Activated naive CD8-positive, alpha-beta T cell treated with anti-CD3 and anti-CD28 coated beads, Interleukin-2, amount 50 U/mL, for 24 hours (primary cell): ENCODE measurements at regions not wholly inside any gene's neighbourhood (a gene's known extent, or its start where the extent isn't known, plus 50 kb on each side); places are given as distances from the start of the nearest gene placed in this dataset.
"Not testable (repeated sequence)": the region's sequence is repeated elsewhere in the genome, so short reads cannot be mapped to it uniquely, and the experiment has no call there.

Experiments used
- ATAC-seq: fragments of 150-1000 bp; cut with Tn5 transposase; one replicate; pipeline ENCODE4 v1.10.0; 2021
- DNase-seq: peaks from one replicate; pipeline ENCODE4 v3.0.0; 2021
- H3K27ac Mint-ChIP-seq: one replicate; pipeline ENCODE4 v1.8.0; 2021; ENCODE audit warnings: mild to moderate bottlenecking, mixed read lengths
- H3K27me3 Mint-ChIP-seq: one replicate; pipeline ENCODE4 v1.8.0; 2021; ENCODE audit warnings: mixed read lengths
- H3K36me3 Mint-ChIP-seq: one replicate; pipeline ENCODE4 v1.8.0; 2021; ENCODE audit warnings: low read depth, mixed read lengths
- H3K4me1 Mint-ChIP-seq: one replicate; pipeline ENCODE4 v1.8.0; 2021; ENCODE audit warnings: mixed read lengths
- H3K4me3 Mint-ChIP-seq: one replicate; pipeline ENCODE4 v1.8.0; 2021; ENCODE audit warnings: mild to moderate bottlenecking, moderate library complexity, mixed read lengths
- H3K9me3 Mint-ChIP-seq: one replicate; pipeline ENCODE4 v1.8.0; 2021; ENCODE audit warnings: mixed read lengths

GRCh38 chr18:41077076-41077475 is 878.0 kb upstream of the PIK3C3 start:
- no peak for DNase-seq

GRCh38 chr18:41075212-41075611 is 879.8 kb upstream of the PIK3C3 start:
- no peak for DNase-seq
- Mint-ChIP-seq H3K4me1 (no peaks in the 10 kb centered on the region), H3K9me3 (peaks cover 14% of the 10 kb centered on the region), H3K36me3 (no peaks in the 10 kb centered on the region), H3K27ac (no peak overlapping the region), H3K27me3 (no peaks in the 10 kb centered on the region), H3K4me3 (no peak overlapping the region)
- no peak for ATAC-seq

More at GRCh38 chr18:41077076-41077475, 878.0 kb upstream of the PIK3C3 start:
- no peak overlapping the region for H3K27ac Mint-ChIP-seq
- ATAC-seq, result no peak
- H3K27me3 Mint-ChIP-seq, result no peaks in the 10 kb centered on the region
- H3K36me3 Mint-ChIP-seq, result no peaks in the 10 kb centered on the region
- H3K4me1 Mint-ChIP-seq, result no peaks in the 10 kb centered on the region
- H3K4me3 Mint-ChIP-seq, result no peak overlapping the region
- peaks cover 9% of the 10 kb centered on the region for H3K9me3 Mint-ChIP-seq

- Mint-ChIP-seq H3K36me3 (no peaks in the 10 kb centered on the region), H3K4me3 (no peak overlapping the region), H3K9me3 (peaks cover 9% of the 10 kb centered on the region), H3K27ac (no peak overlapping the region), H3K4me1 (no peaks in the 10 kb centered on the region), H3K27me3 (no peaks in the 10 kb centered on the region)
- DNase-seq (no peak), ATAC-seq (no peak)
These were observed 881.6 kb upstream of the PIK3C3 start for GRCh38 chr18:41073372-41073954.

- Mint-ChIP-seq H3K4me1 (no peaks in the 10 kb centered on the region), H3K4me3 (no peak overlapping the region), H3K36me3 (no peaks in the 10 kb centered on the region), H3K27ac (no peak overlapping the region), H3K27me3 (no peaks in the 10 kb centered on the region), H3K9me3 (peaks cover 9% of the 10 kb centered on the region)
- ATAC-seq (no peak), DNase-seq (no peak)
These were observed 882.1 kb upstream of the PIK3C3 start for GRCh38 chr18:41072946-41073345.

GRCh38 chr18:41071826-41072225 is 883.2 kb upstream of the PIK3C3 start:
- H3K36me3 Mint-ChIP-seq, result no peaks in the 10 kb centered on the region
- ATAC-seq (no peak), DNase-seq (no peak)
- H3K4me3 Mint-ChIP-seq, result no peak overlapping the region
- H3K4me1 Mint-ChIP-seq, result no peaks in the 10 kb centered on the region
- no peaks in the 10 kb centered on the region for H3K27me3 Mint-ChIP-seq
- H3K27ac Mint-ChIP-seq, result no peak overlapping the region
- H3K9me3 Mint-ChIP-seq, result peaks cover 9% of the 10 kb centered on the region

GRCh38 chr18:41069167-41069566 is 885.9 kb upstream of the PIK3C3 start:
- H3K9me3 Mint-ChIP-seq, result peaks cover 6% of the 10 kb centered on the region
- no peaks in the 10 kb centered on the region for H3K27me3 Mint-ChIP-seq
- DNase-seq (no peak), ATAC-seq (no peak)
- no peaks in the 10 kb centered on the region for H3K36me3 Mint-ChIP-seq
- no peak overlapping the region for H3K27ac Mint-ChIP-seq
- no peak overlapping the region for H3K4me3 Mint-ChIP-seq
- no peaks in the 10 kb centered on the region for H3K4me1 Mint-ChIP-seq

GRCh38 chr18:41064916-41065315 is 890.1 kb upstream of the PIK3C3 start:
- no peak for DNase-seq
- no peak for ATAC-seq

GRCh38 chr18:41060967-41061366 is 894.1 kb upstream of the PIK3C3 start:
- no peak for DNase-seq
- H3K27ac Mint-ChIP-seq, result no peak overlapping the region

More at GRCh38 chr18:41064916-41065315, 890.1 kb upstream of the PIK3C3 start:
- Mint-ChIP-seq H3K27me3 (no peaks in the 10 kb centered on the region), H3K4me3 (no peak overlapping the region), H3K9me3 (peaks cover 7% of the 10 kb centered on the region), H3K4me1 (no peaks in the 10 kb centered on the region), H3K27ac (no peak overlapping the region), H3K36me3 (no peaks in the 10 kb centered on the region)

GRCh38 chr18:41059126-41059415 is 896.0 kb upstream of the PIK3C3 start:
- Mint-ChIP-seq H3K27me3 (no peaks in the 10 kb centered on the region), H3K9me3 (peaks cover 13% of the 10 kb centered on the region), H3K36me3 (no peaks in the 10 kb centered on the region), H3K27ac (no peak overlapping the region), H3K4me1 (no peaks in the 10 kb centered on the region), H3K4me3 (no peak overlapping the region)
- no peak for ATAC-seq
- DNase-seq, result no peak

More at GRCh38 chr18:41060967-41061366, 894.1 kb upstream of the PIK3C3 start:
- no peak for ATAC-seq
- H3K4me1 Mint-ChIP-seq, result no peaks in the 10 kb centered on the region
- no peak overlapping the region for H3K4me3 Mint-ChIP-seq
- H3K36me3 Mint-ChIP-seq, result no peaks in the 10 kb centered on the region
- H3K27me3 Mint-ChIP-seq, result no peaks in the 10 kb centered on the region
- H3K9me3 Mint-ChIP-seq, result peaks cover 13% of the 10 kb centered on the region

- H3K4me3 Mint-ChIP-seq, result no peak overlapping the region
- no peaks in the 10 kb centered on the region for H3K27me3 Mint-ChIP-seq
- ATAC-seq (no peak), DNase-seq (no peak)
- no peaks in the 10 kb centered on the region for H3K36me3 Mint-ChIP-seq
- H3K4me1 Mint-ChIP-seq, result no peaks in the 10 kb centered on the region
- H3K27ac Mint-ChIP-seq, result no peak overlapping the region
- peaks cover 13% of the 10 kb centered on the region for H3K9me3 Mint-ChIP-seq
These were observed 896.5 kb upstream of the PIK3C3 start for GRCh38 chr18:41058351-41059125.

GRCh38 chr18:41052625-41053024 is 902.4 kb upstream of the PIK3C3 start:
- Mint-ChIP-seq H3K27me3 (no peaks in the 10 kb centered on the region), H3K36me3 (no peaks in the 10 kb centered on the region), H3K9me3 (peaks cover 9% of the 10 kb centered on the region), H3K27ac (no peak overlapping the region), H3K4me1 (no peaks in the 10 kb centered on the region), H3K4me3 (no peak overlapping the region)
- DNase-seq, result no peak
- no peak for ATAC-seq

- ATAC-seq, H3K27me3 Mint-ChIP-seq, H3K36me3 Mint-ChIP-seq, H3K27ac Mint-ChIP-seq, H3K9me3 Mint-ChIP-seq, H3K4me1 Mint-ChIP-seq, H3K4me3 Mint-ChIP-seq, DNase-seq: not testable (repeated sequence)
These were observed 908.8 kb upstream of the PIK3C3 start for GRCh38 chr18:41046250-41046649.

GRCh38 chr18:41043876-41044275 is 911.2 kb upstream of the PIK3C3 start:
- no peaks in the 10 kb centered on the region for H3K4me1 Mint-ChIP-seq
- no peaks in the 10 kb centered on the region for H3K27me3 Mint-ChIP-seq
- H3K36me3 Mint-ChIP-seq, result no peaks in the 10 kb centered on the region
- H3K27ac Mint-ChIP-seq, result no peak overlapping the region
- no peak for DNase-seq
- H3K4me3 Mint-ChIP-seq, result no peak overlapping the region
- peaks cover 4% of the 10 kb centered on the region for H3K9me3 Mint-ChIP-seq
- ATAC-seq, result no peak

- Mint-ChIP-seq H3K36me3 (no peaks in the 10 kb centered on the region), H3K9me3 (peaks cover 4% of the 10 kb centered on the region), H3K27me3 (no peaks in the 10 kb centered on the region), H3K27ac (no peak overlapping the region), H3K4me1 (no peaks in the 10 kb centered on the region), H3K4me3 (no peak overlapping the region)
- ATAC-seq (no peak), DNase-seq (no peak)
These were observed 912.2 kb upstream of the PIK3C3 start for GRCh38 chr18:41042866-41043265.

GRCh38 chr18:41038071-41038470 is 917.0 kb upstream of the PIK3C3 start:
- H3K36me3 Mint-ChIP-seq, result no peaks in the 10 kb centered on the region
- ATAC-seq (no peak), DNase-seq (no peak)
- H3K4me1 Mint-ChIP-seq, result no peaks in the 10 kb centered on the region
- no peak overlapping the region for H3K27ac Mint-ChIP-seq
- H3K9me3 Mint-ChIP-seq, result peaks cover 4% of the 10 kb centered on the region
- H3K4me3 Mint-ChIP-seq, result no peak overlapping the region
- no peaks in the 10 kb centered on the region for H3K27me3 Mint-ChIP-seq
